Stimulated activated CD8-positive, alpha-beta memory T cell treated with anti-CD3 and anti-CD28 coated beads, Interleukin-4, amount 100 ng/mL, for 24 hours (primary cell): ENCODE measurements at regions not wholly inside any gene's neighbourhood (a gene's known extent, or its start where the extent isn't known, plus 50 kb on each side); places are given as distances from the start of the nearest gene placed in this dataset.
"Not testable (repeated sequence)": the region's sequence is repeated elsewhere in the genome, so short reads cannot be mapped to it uniquely, and the experiment has no call there.

Source experiments
- DNase-seq: peaks from one replicate; pipeline ENCODE4 v3.0.0-alpha.2; 2020; ENCODE audit warnings: low read depth

GRCh38 chr5:67770431-67771025 is 445.0 kb upstream of the PIK3R1 start:
- no peak for DNase-seq

- DNase-seq: no peak
Measured at GRCh38 chr5:67765697-67766096, 449.9 kb upstream of the PIK3R1 start.

- not testable (repeated sequence) for DNase-seq
Measured at GRCh38 chr5:67757771-67758170, 457.8 kb upstream of the PIK3R1 start.

GRCh38 chr5:67752357-67752708 is 463.2 kb upstream of the PIK3R1 start:
- DNase-seq: no peak

- no peak for DNase-seq
Measured at GRCh38 chr5:67748165-67748690, 467.3 kb upstream of the PIK3R1 start.

- no peak for DNase-seq
Measured at GRCh38 chr5:67747096-67747495, 468.5 kb upstream of the PIK3R1 start.

GRCh38 chr5:67746608-67747007 is 468.9 kb upstream of the PIK3R1 start:
- not testable (repeated sequence) for DNase-seq

- DNase-seq: no peak
Measured at GRCh38 chr5:67746103-67746502, 469.5 kb upstream of the PIK3R1 start.

- DNase-seq: no peak
Measured at GRCh38 chr5:67732921-67733320, 482.6 kb upstream of the PIK3R1 start.

GRCh38 chr5:67732471-67732870 is 483.1 kb upstream of the PIK3R1 start:
- DNase-seq: no peak

- no peak for DNase-seq
Measured at GRCh38 chr5:67731886-67732285, 483.7 kb upstream of the PIK3R1 start.

- DNase-seq: no peak
Measured at GRCh38 chr5:67730917-67731474, 484.6 kb upstream of the PIK3R1 start.

GRCh38 chr5:67728326-67728890 is 487.1 kb upstream of the PIK3R1 start:
- DNase-seq: no peak

GRCh38 chr5:67725604-67726003 is 490.0 kb upstream of the PIK3R1 start:
- DNase-seq: no peak

GRCh38 chr5:67724412-67725135 is 491.0 kb upstream of the PIK3R1 start:
- DNase-seq: no peak

- no peak for DNase-seq
Measured at GRCh38 chr5:67723873-67724272, 491.7 kb upstream of the PIK3R1 start.

GRCh38 chr5:67722582-67722981 is 493.0 kb upstream of the PIK3R1 start:
- DNase-seq: not testable (repeated sequence)

GRCh38 chr5:67720162-67720772 is 495.3 kb upstream of the PIK3R1 start:
- DNase-seq: no peak

GRCh38 chr5:67702008-67702407 is 505.4 kb upstream of the CD180 start:
- DNase-seq: no peak

- no peak for DNase-seq
Measured at GRCh38 chr5:67699560-67699959, 503.0 kb upstream of the CD180 start.

- DNase-seq: no peak
Measured at GRCh38 chr5:67696446-67696845, 499.8 kb upstream of the CD180 start.

GRCh38 chr5:67695369-67695768 is 498.8 kb upstream of the CD180 start:
- DNase-seq: no peak

- DNase-seq: no peak
Measured at GRCh38 chr5:67694810-67695191, 498.2 kb upstream of the CD180 start.
